Prostate gland (tissue), 2 donors: ENCODE measurements at regions not wholly inside any gene's neighbourhood (a gene's known extent, or its start where the extent isn't known, plus 50 kb on each side); places are given as distances from the start of the nearest gene placed in this dataset.

Experiments
- POLR2A ChIP-seq: fragments of 450-650 bp; IDR thresholded peaks from one replicate; pipeline ENCODE4 v1.6.1; 2016; ENCODE audit warnings: antibody characterized with exemption, mild to moderate bottlenecking
- TF ChIP-seq, protein P1 (sequence below), 4 experiments: fragments of 200-600 bp in 2 of 4; fragments of 450-650 bp in 2 of 4; sonication (generic) in 2 of 4; IDR thresholded peaks; 1 replicate in 3 of 4; 2 replicates in 1 of 4; pipeline ENCODE4 v1.5.1; 2016 to 2019; ENCODE audit warnings: antibody characterized with exemption in 4 of 4, mild to moderate bottlenecking in 2 of 4, moderate library complexity in 2 of 4

GRCh38 chr4:59068722-59069418 lies 1958.7 kb upstream of the IGFBP7 start:
- TF ChIP-seq POLR2A: no peak
- TF ChIP-seq, protein P1, sequence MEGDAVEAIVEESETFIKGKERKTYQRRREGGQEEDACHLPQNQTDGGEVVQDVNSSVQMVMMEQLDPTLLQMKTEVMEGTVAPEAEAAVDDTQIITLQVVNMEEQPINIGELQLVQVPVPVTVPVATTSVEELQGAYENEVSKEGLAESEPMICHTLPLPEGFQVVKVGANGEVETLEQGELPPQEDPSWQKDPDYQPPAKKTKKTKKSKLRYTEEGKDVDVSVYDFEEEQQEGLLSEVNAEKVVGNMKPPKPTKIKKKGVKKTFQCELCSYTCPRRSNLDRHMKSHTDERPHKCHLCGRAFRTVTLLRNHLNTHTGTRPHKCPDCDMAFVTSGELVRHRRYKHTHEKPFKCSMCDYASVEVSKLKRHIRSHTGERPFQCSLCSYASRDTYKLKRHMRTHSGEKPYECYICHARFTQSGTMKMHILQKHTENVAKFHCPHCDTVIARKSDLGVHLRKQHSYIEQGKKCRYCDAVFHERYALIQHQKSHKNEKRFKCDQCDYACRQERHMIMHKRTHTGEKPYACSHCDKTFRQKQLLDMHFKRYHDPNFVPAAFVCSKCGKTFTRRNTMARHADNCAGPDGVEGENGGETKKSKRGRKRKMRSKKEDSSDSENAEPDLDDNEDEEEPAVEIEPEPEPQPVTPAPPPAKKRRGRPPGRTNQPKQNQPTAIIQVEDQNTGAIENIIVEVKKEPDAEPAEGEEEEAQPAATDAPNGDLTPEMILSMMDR (IDR thresholded peaks at IDR 0.05): no peak
